OCI-LY3 (cell line): ENCODE measurements at regions not wholly inside any gene's neighbourhood (a gene's known extent, or its start where the extent isn't known, plus 50 kb on each side); places are given as distances from the start of the nearest gene placed in this dataset.

ENCODE experiments used
- H2AFZ ChIP-seq: fragments of 200-600, 300-600 bp; shearing (Covaris generic); 2 replicates; pipeline ENCODE4 v1.6.0; 2014; ENCODE audit warnings: antibody characterized with exemption, low read depth, low read length
- H3K27ac ChIP-seq: fragments of 200-600, 300-600 bp; sonication (generic); 2 replicates; pipeline ENCODE4 v1.5.1; 2014; ENCODE audit warnings: mild to moderate bottlenecking, low read length, moderate library complexity, mixed read lengths
- H3K27me3 ChIP-seq: fragments of 200-600, 300-600 bp; sonication (generic); 2 replicates; pipeline ENCODE4 v1.6.1; 2014; ENCODE audit warnings: low read depth, low read length, mixed read lengths
- H3K36me3 ChIP-seq: fragments of 200-600, 300-600 bp; sonication (generic); replicated peaks from 2 replicates; pipeline ENCODE3; 2014; ENCODE audit warnings: low read depth, low read length, mixed read lengths
- H3K4me1 ChIP-seq: fragments of 300-600, 200-600 bp; sonication (generic); 2 replicates; pipeline ENCODE4 v1.6.1; 2014; ENCODE audit warnings: low read length, mixed read lengths
- H3K4me2 ChIP-seq: fragments of 200-600, 300-600 bp; sonication (generic); 2 replicates; pipeline ENCODE4 v1.6.1; 2014; ENCODE audit warnings: low read length, mixed read lengths
- H3K4me3 ChIP-seq: fragments of 300-600, 200-600 bp; sonication (generic); 2 replicates; pipeline ENCODE4 v1.5.1; 2014; ENCODE audit warnings: antibody characterized with exemption, mild to moderate bottlenecking, low read length, moderate library complexity
- H3K79me2 ChIP-seq: fragments of 300-600, 200-600 bp; shearing (Covaris generic); 2 replicates; pipeline ENCODE4 v1.6.1; 2014; ENCODE audit warnings: mild to moderate bottlenecking, low read length, mixed read lengths
- H3K9ac ChIP-seq: fragments of 300-600, 200-600 bp; shearing (Covaris generic); 2 replicates; pipeline ENCODE4 v1.6.0; 2014; ENCODE audit warnings: mild to moderate bottlenecking, low read length, moderate library complexity
- H3K9me3 ChIP-seq: fragments of 200-600, 300-600 bp; shearing (Covaris generic); 2 replicates; pipeline ENCODE4 v1.6.1; 2014; ENCODE audit warnings: low read length, mixed read lengths; ENCODE audit not compliant: insufficient read depth
- H4K20me1 ChIP-seq: fragments of 200-600, 300-600 bp; sonication (generic); 2 replicates; pipeline ENCODE4 v1.6.1; 2016; ENCODE audit warnings: low read length, mixed read lengths; ENCODE audit not compliant: insufficient read depth
- EZH2phosphoT487 ChIP-seq: fragments of 200-600 bp; shearing (Covaris generic); IDR thresholded peaks from 2 replicates; pipeline ENCODE4 v1.6.1; 2018; ENCODE audit warnings: antibody characterized with exemption, mixed run types, low read depth
- TF ChIP-seq, protein P1 (sequence below): fragments of 200-600, 300-600 bp; sonication (generic); IDR thresholded peaks from 2 replicates; pipeline ENCODE4 v1.5.1; 2014; ENCODE audit warnings: antibody characterized with exemption, low read length, low read depth

GRCh38 chr6:2376429-2377355, 131.3 kb upstream of the GMDS start:
- no peak for TF ChIP-seq EZH2phosphoT487
- TF ChIP-seq, protein P1, sequence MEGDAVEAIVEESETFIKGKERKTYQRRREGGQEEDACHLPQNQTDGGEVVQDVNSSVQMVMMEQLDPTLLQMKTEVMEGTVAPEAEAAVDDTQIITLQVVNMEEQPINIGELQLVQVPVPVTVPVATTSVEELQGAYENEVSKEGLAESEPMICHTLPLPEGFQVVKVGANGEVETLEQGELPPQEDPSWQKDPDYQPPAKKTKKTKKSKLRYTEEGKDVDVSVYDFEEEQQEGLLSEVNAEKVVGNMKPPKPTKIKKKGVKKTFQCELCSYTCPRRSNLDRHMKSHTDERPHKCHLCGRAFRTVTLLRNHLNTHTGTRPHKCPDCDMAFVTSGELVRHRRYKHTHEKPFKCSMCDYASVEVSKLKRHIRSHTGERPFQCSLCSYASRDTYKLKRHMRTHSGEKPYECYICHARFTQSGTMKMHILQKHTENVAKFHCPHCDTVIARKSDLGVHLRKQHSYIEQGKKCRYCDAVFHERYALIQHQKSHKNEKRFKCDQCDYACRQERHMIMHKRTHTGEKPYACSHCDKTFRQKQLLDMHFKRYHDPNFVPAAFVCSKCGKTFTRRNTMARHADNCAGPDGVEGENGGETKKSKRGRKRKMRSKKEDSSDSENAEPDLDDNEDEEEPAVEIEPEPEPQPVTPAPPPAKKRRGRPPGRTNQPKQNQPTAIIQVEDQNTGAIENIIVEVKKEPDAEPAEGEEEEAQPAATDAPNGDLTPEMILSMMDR: no peak
- no peaks in the 10 kb centered on the region for H3K36me3 ChIP-seq
- H4K20me1 ChIP-seq: no peaks in the 10 kb centered on the region
- no peak overlapping the region for H3K27ac ChIP-seq
- H3K27me3 ChIP-seq: no peaks in the 10 kb centered on the region
- 0 out of 2 replicates have a peak, but pooled peaks cover 5% of the 10 kb centered on the region for H3K4me1 ChIP-seq
- no peak overlapping the region for H3K4me3 ChIP-seq
- H3K79me2 ChIP-seq: no peaks in the 10 kb centered on the region
- no peaks in the 10 kb centered on the region for H3K9me3 ChIP-seq
- H3K9ac ChIP-seq: no peak overlapping the region
- no peak overlapping the region for H3K4me2 ChIP-seq
- no peak overlapping the region for H2AFZ ChIP-seq

GRCh38 chr6:2375443-2375842, 130.0 kb upstream of the GMDS start:
- no peak overlapping the region for H3K27ac ChIP-seq
- H3K9me3 ChIP-seq: no peaks in the 10 kb centered on the region
- H3K79me2 ChIP-seq: no peaks in the 10 kb centered on the region
- no peaks in the 10 kb centered on the region for H4K20me1 ChIP-seq
- 0 out of 2 replicates have a peak, but pooled peaks cover 5% of the 10 kb centered on the region for H3K4me1 ChIP-seq
- H3K4me3 ChIP-seq: no peak overlapping the region
- H3K27me3 ChIP-seq: no peaks in the 10 kb centered on the region
- H2AFZ ChIP-seq: no peak overlapping the region
- no peak overlapping the region for H3K9ac ChIP-seq
- H3K4me2 ChIP-seq: no peak overlapping the region
- no peaks in the 10 kb centered on the region for H3K36me3 ChIP-seq
- TF ChIP-seq, protein P1: no peak
- TF ChIP-seq EZH2phosphoT487: no peak

DNA sequence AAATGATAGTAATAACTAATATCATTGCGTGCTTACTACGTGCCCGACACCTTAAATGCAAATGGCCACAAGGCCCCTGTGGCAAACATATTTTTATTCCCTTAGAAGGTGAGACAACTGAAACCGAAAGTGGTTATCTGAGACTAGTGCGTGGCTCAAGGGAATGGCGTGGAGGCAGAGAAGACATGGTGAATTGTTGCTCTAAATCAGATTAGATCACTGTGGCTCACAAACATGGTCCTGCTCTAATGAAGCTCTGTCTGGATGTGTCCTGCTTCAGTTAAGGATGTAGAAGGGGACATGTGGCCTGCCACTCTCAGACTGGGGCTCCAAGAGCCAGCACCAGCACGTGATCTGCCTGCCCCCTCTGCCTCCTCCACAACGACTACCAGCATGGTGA, 124.2 kb upstream of the GMDS start:
- H3K4me2 ChIP-seq: no peak overlapping the region
- no peaks in the 10 kb centered on the region for H3K27me3 ChIP-seq
- H3K9ac ChIP-seq: no peak overlapping the region
- no peaks in the 10 kb centered on the region for H4K20me1 ChIP-seq
- no peaks in the 10 kb centered on the region for H3K79me2 ChIP-seq
- no peaks in the 10 kb centered on the region for H3K9me3 ChIP-seq
- H3K36me3 ChIP-seq: no peaks in the 10 kb centered on the region
- no peak overlapping the region for H3K4me3 ChIP-seq
- H3K27ac ChIP-seq: no peak overlapping the region
- TF ChIP-seq, protein P1: no peak
- no peak for TF ChIP-seq EZH2phosphoT487
- no peaks in the 10 kb centered on the region for H3K4me1 ChIP-seq
- no peak overlapping the region for H2AFZ ChIP-seq

DNA sequence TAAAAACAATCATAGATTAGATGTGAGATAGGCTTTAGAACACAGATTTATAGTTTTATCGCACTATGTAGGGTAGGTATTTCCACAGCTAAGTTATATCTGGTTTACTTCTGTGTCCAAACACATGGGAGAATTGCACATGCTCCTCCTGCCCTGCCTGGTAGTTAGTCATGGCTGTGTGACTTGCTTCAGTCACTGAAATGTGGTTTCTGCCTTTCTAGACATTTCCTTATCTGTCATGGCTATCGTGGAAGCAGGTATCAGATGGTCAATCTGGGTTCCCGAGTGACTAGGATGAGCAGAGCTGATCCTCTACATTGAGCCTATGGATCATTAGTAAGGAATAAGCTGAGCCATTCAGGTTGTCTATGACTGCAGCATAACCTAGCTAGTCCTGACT, 117.8 kb upstream of the GMDS start:
- Histone ChIP-seq H3K9me3 (no peaks in the 10 kb centered on the region), H3K4me1 (no peaks in the 10 kb centered on the region), H3K4me3 (no peak overlapping the region), H4K20me1 (no peaks in the 10 kb centered on the region), H3K9ac (no peak overlapping the region), H3K27ac (no peak overlapping the region), H3K79me2 (no peaks in the 10 kb centered on the region), H3K4me2 (no peak overlapping the region), H3K36me3 (no peaks in the 10 kb centered on the region), H3K27me3 (no peaks in the 10 kb centered on the region), H2AFZ (no peak overlapping the region)
- no peak for TF ChIP-seq EZH2phosphoT487
- TF ChIP-seq, protein P1: no peak
